ENCODE measurements at regions not wholly inside any gene's neighbourhood (a gene's known extent, or its start where the extent isn't known, plus 50 kb on each side); places are given as distances from the start of the nearest gene placed in this dataset.
"Not testable (repeated sequence)": the region's sequence is repeated elsewhere in the genome, so short reads cannot be mapped to it uniquely, and the experiment has no call there.

- no peak for DNase-seq
Observed at GRCh38 chr3:106276755-106277612, 408.2 kb upstream of the CBLB start.

- DNase-seq, result no peak
Observed at GRCh38 chr3:106277731-106278130, 408.9 kb upstream of the CBLB start.

GRCh38 chr3:106281221-106281620, 412.4 kb upstream of the CBLB start:
- no peak for DNase-seq

- no peak for DNase-seq
Observed at GRCh38 chr3:106282943-106283342, 414.1 kb upstream of the CBLB start.

- DNase-seq, result no peak
Observed at GRCh38 chr3:106288781-106289180, 420.0 kb upstream of the CBLB start.

GRCh38 chr3:106290304-106290997, 421.6 kb upstream of the CBLB start:
- DNase-seq, result no peak

- DNase-seq, result no peak
Observed at GRCh38 chr3:106293161-106293560, 424.3 kb upstream of the CBLB start.

- no peak for DNase-seq
Observed at GRCh38 chr3:106294121-106294520, 425.3 kb upstream of the CBLB start.

- no peak for DNase-seq
Observed at GRCh38 chr3:106296062-106296461, 427.2 kb upstream of the CBLB start.

- no peak for DNase-seq
Observed at GRCh38 chr3:106299300-106300098, 430.7 kb upstream of the CBLB start.

GRCh38 chr3:106302451-106303221, 433.8 kb upstream of the CBLB start:
- DNase-seq, result no peak

- no peak for DNase-seq
Observed at GRCh38 chr3:106303766-106304165, 435.0 kb upstream of the CBLB start.

GRCh38 chr3:106305127-106305526, 436.3 kb upstream of the CBLB start:
- DNase-seq, result no peak

GRCh38 chr3:106305882-106306435, 437.1 kb upstream of the CBLB start:
- no peak for DNase-seq

- no peak for DNase-seq
Observed at GRCh38 chr3:106309274-106309673, 440.5 kb upstream of the CBLB start.

- DNase-seq, result not testable (repeated sequence)
Observed at GRCh38 chr3:106309798-106310197, 441.0 kb upstream of the CBLB start.

- no peak for DNase-seq
Observed at GRCh38 chr3:106317141-106318055, 448.6 kb upstream of the CBLB start.

GRCh38 chr3:106321438-106321837, 452.6 kb upstream of the CBLB start:
- not testable (repeated sequence) for DNase-seq

- DNase-seq, result no peak
Observed at GRCh38 chr3:106323586-106323985, 454.8 kb upstream of the CBLB start.

GRCh38 chr3:106326941-106327695, 458.3 kb upstream of the CBLB start:
- DNase-seq, result no peak

GRCh38 chr3:106327696-106328025, 458.8 kb upstream of the CBLB start:
- no peak for DNase-seq
